Naive thymus-derived CD8-positive, alpha-beta T cell (primary cell): ENCODE measurements at regions not wholly inside any gene's neighbourhood (a gene's known extent, or its start where the extent isn't known, plus 50 kb on each side); places are given as distances from the start of the nearest gene placed in this dataset.

Experiments
- ATAC-seq, 2 donors: fragments of 150-1000 bp; cut with Tn5 transposase in 1 of 2; sonication (Bioruptor Pico), chemical (Tn5 transposase) in 1 of 2; 1 replicate in 1 of 2; 2 replicates in 1 of 2; pipeline ENCODE4 v1.10.0; 2021; ENCODE audit warnings: mild to moderate bottlenecking in 2 of 2, moderate library complexity in 2 of 2
- POLR2A ChIA-PET: fragments of 350-600 bp; sonication (Branson Sonifier 250); formaldehyde crosslinking; loops from one replicate; lab custom pipeline; 2021; ENCODE audit warnings: antibody characterized with exemption; lab: Charles Lee
- DNase-seq, 10 donors: peaks; one replicate each; pipeline versions ENCODE4 v3.0.0 to v3.0.0-alpha.2; 2020 to 2022
- H3K27ac Mint-ChIP-seq, 10 donors: one replicate each; pipeline ENCODE4 v1.8.0; 2020 to 2022; ENCODE audit warnings: mild to moderate bottlenecking in 10 of 10, mixed read lengths in 10 of 10, moderate library complexity in 4 of 10, inconsistent platforms in 1 of 10
- H3K27me3 Mint-ChIP-seq, 5 donors: one replicate each; pipeline ENCODE4 v1.8.0; 2021 to 2022; ENCODE audit warnings: mixed read lengths in 5 of 5
- H3K36me3 Mint-ChIP-seq, 3 donors: one replicate each; pipeline ENCODE4 v1.8.0; 2020 to 2022; ENCODE audit warnings: mixed read lengths in 3 of 3, mild to moderate bottlenecking in 2 of 3, inconsistent platforms in 1 of 3
- H3K4me1 Mint-ChIP-seq, 4 donors: one replicate each; pipeline ENCODE4 v1.8.0; 2021 to 2022; ENCODE audit warnings: mixed read lengths in 4 of 4
- H3K4me3 Mint-ChIP-seq, 10 donors: one replicate each; pipeline ENCODE4 v1.8.0; 2020 to 2022; ENCODE audit warnings: mild to moderate bottlenecking in 10 of 10, mixed read lengths in 10 of 10, moderate library complexity in 6 of 10, inconsistent platforms in 1 of 10
- H3K9me3 Mint-ChIP-seq, 9 donors: one replicate each; pipeline ENCODE4 v1.8.0; 2020 to 2022; ENCODE audit warnings: mixed read lengths in 9 of 9, mild to moderate bottlenecking in 3 of 9, inconsistent platforms in 1 of 9, moderate library complexity in 1 of 9

DNA sequence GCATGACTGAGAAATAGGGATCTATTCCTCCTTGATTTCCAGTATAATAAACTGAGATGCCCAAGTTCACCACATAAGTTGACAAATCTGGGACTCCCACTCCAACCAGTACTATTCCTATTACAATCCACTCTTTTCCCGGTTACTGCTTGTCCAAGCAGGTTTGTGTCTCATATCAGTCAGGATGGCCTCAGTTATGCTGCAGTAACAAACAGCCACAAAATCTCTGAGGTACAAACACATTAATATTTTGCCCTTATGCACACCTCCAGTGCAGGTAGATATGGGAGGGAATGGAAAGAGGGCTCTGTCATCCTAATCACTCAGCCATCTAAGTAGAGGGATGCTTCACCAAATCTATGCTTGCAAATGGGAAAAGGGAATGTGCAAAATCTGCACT, 207.8 kb downstream of the RAB28 start:
- Mint-ChIP-seq H3K27me3 (no peaks in the 10 kb centered on the region), H3K4me3 (no peak overlapping the region), H3K36me3 (peaks cover 4 to 45% (median 42%) of the 10 kb centered on the region in 3 donors), H3K27ac (no peak overlapping the region), H3K4me1 (no peaks in the 10 kb centered on the region), H3K9me3 (peaks cover 18 to 60% (median 39%) of the 10 kb centered on the region in 9 donors)
- no peak for DNase-seq
- POLR2A ChIA-PET = no interaction called here
- no peak for ATAC-seq

- Mint-ChIP-seq H3K27me3 (no peaks in the 10 kb centered on the region), H3K4me3 (no peak overlapping the region), H3K36me3 (peaks cover 6 to 28% (median 11%) of the 10 kb centered on the region in 3 donors), H3K9me3 (peaks cover 3 to 31% (median 19%) of the 10 kb centered on the region in 9 donors), H3K4me1 (no peaks in the 10 kb centered on the region), H3K27ac (no peak overlapping the region)
- POLR2A ChIA-PET = no interaction called here
- no peak for ATAC-seq
- DNase-seq = no peak
Observed at GRCh38 chr4:13268703-13269102, 215.4 kb downstream of the RAB28 start.

DNA sequence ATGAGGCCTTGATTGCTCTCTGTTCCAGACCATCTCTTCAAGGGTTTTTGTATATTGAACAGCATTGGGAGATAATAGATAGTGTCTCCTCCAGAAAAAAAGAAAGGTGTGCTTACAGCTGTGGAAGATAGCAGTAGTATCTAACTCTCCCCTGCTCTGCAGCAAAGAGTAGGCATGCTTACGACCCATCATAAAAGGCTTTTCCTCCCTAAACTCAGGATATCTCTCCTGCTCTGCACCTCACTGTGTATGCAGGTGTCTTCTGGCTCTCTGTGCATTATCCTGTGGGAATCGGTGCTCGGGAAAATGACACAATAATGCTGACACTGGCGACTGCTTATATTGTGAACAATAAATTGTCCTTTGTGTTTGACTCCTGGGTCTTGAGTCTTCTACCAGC, 216.0 kb downstream of the RAB28 start:
- no peaks in the 10 kb centered on the region for H3K4me1 Mint-ChIP-seq
- H3K9me3 Mint-ChIP-seq = peaks cover 0 to 26% (median 14%) of the 10 kb centered on the region in 9 donors
- ATAC-seq = no peak
- H3K27me3 Mint-ChIP-seq = no peaks in the 10 kb centered on the region
- no peak for DNase-seq
- H3K36me3 Mint-ChIP-seq = peaks cover 6 to 26% (median 8%) of the 10 kb centered on the region in 3 donors
- no peak overlapping the region for H3K4me3 Mint-ChIP-seq
- no peak overlapping the region for H3K27ac Mint-ChIP-seq
- POLR2A ChIA-PET = no interaction called here

- Mint-ChIP-seq H3K4me1 (no peaks in the 10 kb centered on the region), H3K36me3 (peaks cover 6 to 20% (median 8%) of the 10 kb centered on the region in 3 donors), H3K4me3 (no peak overlapping the region), H3K9me3 (peaks cover 0 to 16% (median 10%) of the 10 kb centered on the region in 9 donors), H3K27me3 (no peaks in the 10 kb centered on the region), H3K27ac (no peak overlapping the region)
- POLR2A ChIA-PET = no interaction called here
- DNase-seq = no peak
- ATAC-seq = no peak
Observed at GRCh38 chr4:13267091-13267490, 217.0 kb downstream of the RAB28 start.

GRCh38 chr4:13266687-13267086, 217.5 kb downstream of the RAB28 start:
- Mint-ChIP-seq H3K27me3 (no peaks in the 10 kb centered on the region), H3K36me3 (peaks cover 6 to 17% (median 8%) of the 10 kb centered on the region in 3 donors), H3K4me1 (no peaks in the 10 kb centered on the region), H3K27ac (no peak overlapping the region), H3K9me3 (peaks cover 0 to 16% (median 7%) of the 10 kb centered on the region in 9 donors), H3K4me3 (no peak overlapping the region)
- DNase-seq (no peak), ATAC-seq (no peak)
- POLR2A ChIA-PET = no interaction called here

- ATAC-seq = no peak
- DNase-seq = no peak
- Mint-ChIP-seq H3K9me3 (peaks cover 0 to 3% (median 0%) of the 10 kb centered on the region in 9 donors), H3K4me1 (no peaks in the 10 kb centered on the region), H3K36me3 (peaks cover 6 to 11% (median 8%) of the 10 kb centered on the region in 3 donors), H3K4me3 (no peak overlapping the region), H3K27ac (no peak overlapping the region), H3K27me3 (no peaks in the 10 kb centered on the region)
- POLR2A ChIA-PET = no interaction called here
Observed at GRCh38 chr4:13263967-13264525, 220.1 kb downstream of the RAB28 start.

GRCh38 chr4:13262816-13263215, 221.3 kb downstream of the RAB28 start:
- DNase-seq (no peak), ATAC-seq (no peak)
- H3K27me3 Mint-ChIP-seq = no peaks in the 10 kb centered on the region
- no peak overlapping the region for H3K27ac Mint-ChIP-seq
- peaks cover 0 to 9% (median 0%) of the 10 kb centered on the region in 9 donors for H3K9me3 Mint-ChIP-seq
- POLR2A ChIA-PET = no interaction called here
- H3K4me3 Mint-ChIP-seq = no peak overlapping the region
- no peaks in the 10 kb centered on the region for H3K4me1 Mint-ChIP-seq
- peaks cover 6 to 11% (median 8%) of the 10 kb centered on the region in 3 donors for H3K36me3 Mint-ChIP-seq

DNA sequence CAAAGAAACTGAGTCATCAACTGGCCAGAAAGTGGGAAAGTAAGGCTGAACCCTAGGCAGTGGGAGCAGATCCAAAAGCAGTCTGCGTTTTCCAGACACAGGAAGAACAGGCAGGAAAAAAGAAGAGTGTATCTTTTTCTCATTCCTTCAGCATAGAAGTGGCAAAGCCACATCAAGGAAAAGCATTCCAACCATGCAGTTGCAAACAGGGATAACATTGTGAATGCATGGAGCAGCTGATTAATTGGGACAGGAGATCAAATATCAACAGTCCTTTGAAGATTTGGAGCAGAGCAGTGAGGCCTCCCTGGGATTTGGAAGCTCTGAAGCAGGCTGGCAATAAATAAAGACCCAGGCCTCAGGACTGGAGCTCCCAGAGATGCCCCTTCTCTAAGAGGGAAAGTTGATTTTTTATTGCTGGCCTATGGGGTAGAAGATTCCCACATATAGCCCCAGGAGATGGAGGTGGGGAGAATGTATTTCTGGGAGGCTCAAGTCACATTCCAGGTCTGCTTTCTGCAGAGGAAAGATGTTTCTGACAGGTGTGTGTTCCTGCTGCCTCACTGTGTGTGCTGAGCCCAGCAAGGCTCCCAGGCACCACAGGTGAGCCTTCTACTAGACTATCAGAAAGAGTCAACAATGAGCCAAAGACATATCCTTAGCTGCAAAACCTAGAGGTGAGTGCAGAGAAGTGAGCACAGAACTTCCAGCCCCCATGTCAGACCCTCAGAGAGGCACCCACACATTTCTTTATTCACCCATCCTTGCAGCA, 222.5 kb downstream of the RAB28 start:
- no peak overlapping the region for H3K27ac Mint-ChIP-seq
- no peaks in the 10 kb centered on the region for H3K27me3 Mint-ChIP-seq
- ATAC-seq (no peak), DNase-seq (no peak)
- POLR2A ChIA-PET = no interaction called here
- no peak overlapping the region for H3K4me3 Mint-ChIP-seq
- peaks cover 0 to 13% (median 0%) of the 10 kb centered on the region in 9 donors for H3K9me3 Mint-ChIP-seq
- H3K36me3 Mint-ChIP-seq = peaks cover 4 to 8% (median 7%) of the 10 kb centered on the region in 3 donors
- H3K4me1 Mint-ChIP-seq = no peaks in the 10 kb centered on the region

GRCh38 chr4:13260513-13260912, 223.6 kb downstream of the RAB28 start:
- Mint-ChIP-seq H3K4me3 (no peak overlapping the region), H3K36me3 (peaks cover 2 to 9% (median 5%) of the 10 kb centered on the region in 3 donors), H3K27me3 (no peaks in the 10 kb centered on the region), H3K27ac (no peak overlapping the region), H3K4me1 (no peaks in the 10 kb centered on the region), H3K9me3 (peaks cover 0 to 10% (median 0%) of the 10 kb centered on the region in 9 donors)
- DNase-seq (no peak), ATAC-seq (no peak)
- POLR2A ChIA-PET = no interaction called here

- ATAC-seq (no peak), DNase-seq (no peak)
- H3K36me3 Mint-ChIP-seq = peaks cover 7 to 51% (median 45%) of the 10 kb centered on the region in 3 donors
- no peaks in the 10 kb centered on the region for H3K4me1 Mint-ChIP-seq
- no peak overlapping the region for H3K4me3 Mint-ChIP-seq
- no peak overlapping the region for H3K27ac Mint-ChIP-seq
- POLR2A ChIA-PET = no interaction called here
- H3K27me3 Mint-ChIP-seq = peaks cover 0 to 1% (median 0%) of the 10 kb centered on the region in 5 donors
- peaks cover 12 to 53% (median 43%) of the 10 kb centered on the region in 9 donors for H3K9me3 Mint-ChIP-seq
Observed at GRCh38 chr4:13250263-13250662, 233.9 kb downstream of the RAB28 start.

GRCh38 chr4:13248621-13249298, 235.4 kb downstream of the RAB28 start:
- no peak overlapping the region for H3K4me3 Mint-ChIP-seq
- peaks cover 9 to 55% (median 45%) of the 10 kb centered on the region in 3 donors for H3K36me3 Mint-ChIP-seq
- H3K27me3 Mint-ChIP-seq = peaks cover 0 to 1% (median 0%) of the 10 kb centered on the region in 5 donors
- POLR2A ChIA-PET = no interaction called here
- H3K9me3 Mint-ChIP-seq = peaks cover 12 to 58% (median 47%) of the 10 kb centered on the region in 9 donors
- ATAC-seq (no peak), DNase-seq (no peak)
- no peaks in the 10 kb centered on the region for H3K4me1 Mint-ChIP-seq
- H3K27ac Mint-ChIP-seq = no peak overlapping the region

- peak overlapping the region in 1 of 10 donors; percentile 56 for H3K27ac Mint-ChIP-seq
- peaks cover 0 to 1% (median 0%) of the 10 kb centered on the region in 5 donors for H3K27me3 Mint-ChIP-seq
- H3K4me3 Mint-ChIP-seq = no peak overlapping the region
- H3K9me3 Mint-ChIP-seq = peaks cover 12 to 58% (median 41%) of the 10 kb centered on the region in 9 donors
- POLR2A ChIA-PET = no interaction called here
- DNase-seq = no peak
- ATAC-seq = no peak
- H3K4me1 Mint-ChIP-seq = no peaks in the 10 kb centered on the region
- peaks cover 4 to 43% (median 30%) of the 10 kb centered on the region in 3 donors for H3K36me3 Mint-ChIP-seq
Observed at GRCh38 chr4:13246107-13246506, 238.0 kb downstream of the RAB28 start.

DNA sequence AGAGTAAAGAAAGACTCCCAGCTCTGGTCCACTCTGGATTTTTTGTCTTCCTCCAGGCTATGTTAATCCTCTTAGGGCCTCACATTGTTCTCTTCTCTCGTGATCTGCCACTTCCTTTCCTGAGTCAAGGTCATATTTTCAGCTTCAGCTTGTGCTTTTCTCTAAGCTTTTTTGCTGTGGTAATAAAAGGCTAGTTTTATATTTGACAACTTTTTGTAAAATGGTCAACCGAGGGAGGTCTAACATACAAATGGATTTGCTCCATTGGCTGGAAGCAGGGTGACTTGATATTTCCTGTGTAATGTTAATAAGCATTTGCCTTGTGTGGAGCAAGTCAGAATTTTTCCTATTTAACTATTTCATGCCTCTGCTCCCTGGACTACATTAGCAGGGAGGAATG, 239.7 kb downstream of the RAB28 start:
- POLR2A ChIA-PET = no interaction called here
- Mint-ChIP-seq H3K36me3 (peaks cover 2 to 29% (median 18%) of the 10 kb centered on the region in 3 donors), H3K27ac (no peak overlapping the region), H3K27me3 (peaks cover 0 to 1% (median 0%) of the 10 kb centered on the region in 5 donors), H3K4me3 (no peak overlapping the region), H3K4me1 (no peaks in the 10 kb centered on the region), H3K9me3 (peaks cover 4 to 42% (median 32%) of the 10 kb centered on the region in 9 donors)
- no peak for ATAC-seq
- DNase-seq = no peak
